Heart right ventricle (tissue), 16 donors: ENCODE measurements at regions not wholly inside any gene's neighbourhood (a gene's known extent, or its start where the extent isn't known, plus 50 kb on each side); places are given as distances from the start of the nearest gene placed in this dataset.

Source experiments
- ATAC-seq, 8 donors: fragments of 200-7000 bp; cut with Tn5 transposase; one replicate each; pipeline ENCODE4 v1.9.1; 2020; ENCODE audit warnings: mild to moderate bottlenecking in 8 of 8, moderate library complexity in 8 of 8, moderate number of reproducible peaks in 1 of 8
- DNase-seq, 2 donors: peaks; one replicate each; pipeline ENCODE4 v3.0.0-alpha.2; 2020
- H3K27ac ChIP-seq, 10 donors: fragments of 200-600 bp; sonication (generic) in 2 of 10; one replicate each; pipeline versions ENCODE4 v1.5.0 to v1.8.0; 2020 to 2022; ENCODE audit warnings: mild to moderate bottlenecking in 3 of 10
- H3K27me3 ChIP-seq, 7 donors: fragments of 200-600 bp; one replicate each; pipeline ENCODE4 v1.8.0; 2021 to 2022; ENCODE audit warnings: mild to moderate bottlenecking in 2 of 7
- H3K36me3 ChIP-seq, 9 donors: fragments of 200-600 bp; sonication (generic) in 1 of 9; one replicate each; pipeline versions ENCODE4 v1.5.0 to v1.8.0; 2020 to 2022; ENCODE audit warnings: mild to moderate bottlenecking in 2 of 9
- H3K4me1 ChIP-seq, 9 donors: fragments of 200-600 bp; sonication (generic) in 1 of 9; one replicate each; pipeline versions ENCODE4 v1.5.0 to v1.8.0; 2020 to 2022; ENCODE audit warnings: mild to moderate bottlenecking in 4 of 9
- H3K4me3 ChIP-seq, 10 donors: fragments of 200-600 bp; sonication (generic) in 2 of 10; one replicate each; pipeline versions ENCODE4 v1.5.0 to v1.8.0; 2020 to 2022; ENCODE audit warnings: mild to moderate bottlenecking in 7 of 10, moderate library complexity in 2 of 10
- H3K9me3 ChIP-seq, 11 donors: fragments of 200-600 bp in 10 of 11; sonication (generic) in 2 of 11; one replicate each; pipeline versions ENCODE4 v1.5.0 to v1.8.0; 2013 to 2022; ENCODE audit warnings: mild to moderate bottlenecking in 2 of 11, control low read depth in 1 of 11, moderate library complexity in 1 of 11
- CTCF ChIP-seq, 9 donors: fragments of 200-600 bp; sonication (generic) in 2 of 9; IDR thresholded peaks; one replicate each; pipeline versions ENCODE4 v1.5.0 to v1.8.0; 2021 to 2022; ENCODE audit warnings: antibody characterized with exemption in 9 of 9, mild to moderate bottlenecking in 5 of 9, moderate library complexity in 1 of 9
- WGBS, 2 donors: extraction: QIAGEN DNeasy Blood & Tissue Kit; methylation state at CpG; one replicate each; pipeline ENCODE4 v1.1.7; 2013; ENCODE audit warnings: inconsistent platforms in 1 of 2; 5-methylcytosine and 5-hydroxymethylcytosine counted together
- intact Hi-C, 10 donors: fragments of 100-400 bp; cut with DNase I; formaldehyde crosslinking; loops; one replicate each; pipeline versions ENCODE4 v1.11.1 to v1.14.2; 2022
- donor health status: Arrhythmogenic right ventricular cardiomyopathy.
- donor health status: ischemic (EF 13 %, LVEDD 7.1; RV severe dilation, severe dysfunction).
- donor health status: healthy with polysubstance abuse.
- donor health status: DM: no; HTN: yes; CAD: no.
- donor health status: DM: no; HTN: no; CAD: no.
- donor health status: ischemic (EF 25% LVEDD 6.9; RV normal size, moderate dysfunction).
- donor health status: ischemic (EF 25% LVEDD 5.7; RV mildly dilated, moderate dysfunction).
- donor health status: healthy.
- donor health status: DM: yes; HTN: yes; CAD: no.
- donor health status: Ischemic cardiomyopathy.
- donor health status: ischemic (EF 35%, LVEDD 5.7; RV mildly dilated, moderate dysfunction).
- donor health status: nonischemic (EF 11% LVEDD 7.7; RV severe dilation, severe dysfunction).
- donor health status: DM: yes; HTN: yes; CAD: no.
- donor health status: PGD.
- donor health status: ischemic (EF 29% LVEDD 5.4; RV normal size, mild dysfunction).
- donor health status: nonischemic (EF 23%, LVEDD 6.1; RV moderate dilation, normal function).

DNA sequence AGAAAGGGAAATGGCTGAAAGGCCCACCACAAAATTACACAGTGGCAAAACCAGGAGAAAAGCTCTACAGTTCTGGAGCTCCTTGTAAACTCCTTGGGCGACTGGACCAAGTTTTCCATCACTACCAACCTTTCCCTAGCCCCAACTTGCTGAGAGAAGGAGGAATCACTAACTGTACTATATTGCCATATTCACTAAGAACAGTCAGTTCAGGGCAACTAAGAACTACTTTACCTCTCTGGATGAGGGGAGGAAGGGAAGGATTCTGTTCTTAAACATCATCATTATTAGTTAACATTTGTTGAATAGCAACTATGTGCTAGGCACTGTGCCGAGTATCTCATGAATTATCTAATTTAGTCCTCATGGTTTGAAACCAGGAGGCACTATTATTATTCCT is 98.1 kb upstream of the SVIL start:
- ATAC-seq (no peak), DNase-seq (no peak)
- intact Hi-C loops: loop anchor here in 8 of 10 donors (5.0 to 10.0 kb wide), 9 partner anchors 88 to 272 kb away; partner anchors contain the start of gene SVIL (in 2 of the 8)
- no peak overlapping the region for H3K27ac ChIP-seq
- no peak overlapping the region for H3K4me3 ChIP-seq
- no peaks in the 10 kb centered on the region for H3K36me3 ChIP-seq
- H3K27me3 ChIP-seq: no peaks in the 10 kb centered on the region
- WGBS, 2 donors: 89 to 90% methylated on average over 2 of the region's 2 CpGs
- peaks cover 5 to 41% (median 18%) of the 10 kb centered on the region in 9 donors for H3K4me1 ChIP-seq
- TF ChIP-seq CTCF (IDR thresholded peaks at IDR 0.05): no peak
- no peaks in the 10 kb centered on the region for H3K9me3 ChIP-seq

DNA sequence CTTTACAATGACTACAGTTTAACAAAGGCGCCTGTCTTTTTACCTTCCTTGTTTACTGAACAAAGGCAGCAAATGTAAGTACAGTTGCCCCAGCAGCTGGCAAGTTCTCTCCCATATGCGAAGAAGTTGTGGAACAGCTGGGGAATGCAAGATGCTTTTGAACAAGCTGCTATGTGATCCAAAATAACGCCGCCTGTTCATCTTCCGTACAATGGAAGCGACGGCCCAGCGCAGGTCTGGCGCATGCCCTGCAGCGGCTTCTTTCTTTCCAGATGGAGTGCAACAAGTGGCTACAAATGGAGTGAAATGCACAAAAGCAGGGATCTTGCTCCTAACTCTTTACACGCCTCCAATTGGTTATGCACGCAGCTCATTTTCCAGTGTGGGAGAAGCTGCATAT is 97.0 kb upstream of the SVIL start:
- ATAC-seq (no peak), DNase-seq (no peak)
- Histone ChIP-seq H3K4me3 (no peak overlapping the region), H3K27me3 (no peaks in the 10 kb centered on the region), H3K9me3 (no peaks in the 10 kb centered on the region), H3K27ac (no peak overlapping the region), H3K36me3 (no peaks in the 10 kb centered on the region), H3K4me1 (peaks cover 5 to 42% (median 19%) of the 10 kb centered on the region in 9 donors)
- TF ChIP-seq CTCF (IDR thresholded peaks at IDR 0.05): no peak
- 83 to 85% methylated on average over 12 of the region's 12 CpGs for WGBS, 2 donors
- intact Hi-C loops: loop anchor here in 8 of 10 donors (5.0 to 10.0 kb wide), 9 partner anchors 87 to 273 kb away; partner anchors contain the start of gene SVIL (in 2 of the 8)

GRCh38 chr10:29730969-29731368 is 96.2 kb upstream of the SVIL start:
- peaks cover 5 to 50% (median 20%) of the 10 kb centered on the region in 9 donors for H3K4me1 ChIP-seq
- TF ChIP-seq CTCF (IDR thresholded peaks at IDR 0.05): no peak
- 87 to 93% methylated on average over 6 of the region's 6 CpGs for WGBS, 2 donors
- no peak overlapping the region for H3K4me3 ChIP-seq
- DNase-seq: no peak
- no peaks in the 10 kb centered on the region for H3K27me3 ChIP-seq
- H3K27ac ChIP-seq: no peak overlapping the region
- H3K36me3 ChIP-seq: no peaks in the 10 kb centered on the region
- intact Hi-C loops: loop anchor here in 8 of 10 donors (5.0 to 10.0 kb wide), 9 partner anchors 86 to 274 kb away; partner anchors contain the start of gene SVIL (in 2 of the 8)
- H3K9me3 ChIP-seq: no peaks in the 10 kb centered on the region
- no peak for ATAC-seq

DNA sequence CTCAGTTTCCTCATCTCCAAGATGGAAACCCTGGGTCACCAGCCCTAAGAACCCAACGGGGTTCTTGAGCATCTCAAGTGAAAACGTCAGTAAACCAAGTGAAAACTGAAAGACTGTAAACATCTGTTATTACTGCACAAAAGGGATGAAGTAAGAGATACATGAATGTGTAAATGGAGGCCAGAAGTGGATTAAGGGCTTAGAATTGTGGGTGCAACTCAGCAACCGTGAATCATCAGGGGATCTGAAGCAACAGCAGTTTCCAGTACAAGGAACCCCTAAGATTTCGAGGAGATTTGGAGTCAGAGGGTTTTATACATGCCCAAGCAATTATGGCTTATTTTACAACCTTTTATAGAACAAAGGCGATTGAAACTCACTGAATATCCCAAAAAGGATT is 95.7 kb upstream of the SVIL start:
- intact Hi-C loops: loop anchor here in 8 of 10 donors (5.0 to 10.0 kb wide), 9 partner anchors 86 to 274 kb away; partner anchors contain the start of gene SVIL (in 2 of the 8)

More for the DNA sequence above, 95.7 kb upstream of the SVIL start:
- Histone ChIP-seq H3K4me1 (peaks cover 9 to 55% (median 25%) of the 10 kb centered on the region in 9 donors), H3K36me3 (no peaks in the 10 kb centered on the region), H3K4me3 (no peak overlapping the region), H3K27me3 (no peaks in the 10 kb centered on the region), H3K27ac (no peak overlapping the region), H3K9me3 (no peaks in the 10 kb centered on the region)
- no peak for TF ChIP-seq CTCF (IDR thresholded peaks at IDR 0.05)
- no peak for DNase-seq
- 76 to 86% methylated on average over 5 of the region's 5 CpGs for WGBS, 2 donors
- no peak for ATAC-seq
